GM12865 (cell line): ENCODE measurements at regions not wholly inside any gene's neighbourhood (a gene's known extent, or its start where the extent isn't known, plus 50 kb on each side); places are given as distances from the start of the nearest gene placed in this dataset.
"Not testable (repeated sequence)": the region's sequence is repeated elsewhere in the genome, so short reads cannot be mapped to it uniquely, and the experiment has no call there.

Experiments used
- DNase-seq: peaks from one replicate; pipeline ENCODE4 v3.0.0; 2010; ENCODE audit warnings: low read depth
- H3K4me3 ChIP-seq: 2 replicates; pipeline ENCODE4 v1.5.1; 2011; ENCODE audit warnings: mild to moderate bottlenecking, low read depth, low read length, control low read depth
- TF ChIP-seq, protein P1 (sequence below): IDR thresholded peaks from 2 replicates; pipeline ENCODE4 v1.5.1; 2011; ENCODE audit warnings: low read length, control low read depth, low read depth, inconsistent platforms; ENCODE audit not compliant: insufficient read depth; ENCODE audit errors: missing control alignments

DNA sequence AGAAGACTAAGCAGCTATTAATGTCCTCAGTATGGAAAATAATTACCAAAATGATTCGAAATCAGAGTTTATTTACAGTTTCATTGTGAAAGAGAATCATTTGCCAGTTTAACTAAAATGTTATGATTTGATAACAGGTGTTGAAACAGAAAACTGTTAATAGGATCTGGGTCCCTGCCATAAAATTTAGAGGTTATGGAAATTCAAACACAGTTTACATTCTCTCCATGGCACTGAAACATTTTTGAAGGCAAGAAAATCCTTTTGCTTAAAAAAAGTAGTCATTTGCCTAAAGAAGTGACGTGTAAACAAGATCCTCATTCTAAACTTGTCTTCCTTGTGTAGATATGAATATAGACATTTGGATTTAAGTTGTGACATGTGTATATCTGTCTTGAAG, 743.8 kb downstream of the SLC4A3 start:
- TF ChIP-seq, protein P1, sequence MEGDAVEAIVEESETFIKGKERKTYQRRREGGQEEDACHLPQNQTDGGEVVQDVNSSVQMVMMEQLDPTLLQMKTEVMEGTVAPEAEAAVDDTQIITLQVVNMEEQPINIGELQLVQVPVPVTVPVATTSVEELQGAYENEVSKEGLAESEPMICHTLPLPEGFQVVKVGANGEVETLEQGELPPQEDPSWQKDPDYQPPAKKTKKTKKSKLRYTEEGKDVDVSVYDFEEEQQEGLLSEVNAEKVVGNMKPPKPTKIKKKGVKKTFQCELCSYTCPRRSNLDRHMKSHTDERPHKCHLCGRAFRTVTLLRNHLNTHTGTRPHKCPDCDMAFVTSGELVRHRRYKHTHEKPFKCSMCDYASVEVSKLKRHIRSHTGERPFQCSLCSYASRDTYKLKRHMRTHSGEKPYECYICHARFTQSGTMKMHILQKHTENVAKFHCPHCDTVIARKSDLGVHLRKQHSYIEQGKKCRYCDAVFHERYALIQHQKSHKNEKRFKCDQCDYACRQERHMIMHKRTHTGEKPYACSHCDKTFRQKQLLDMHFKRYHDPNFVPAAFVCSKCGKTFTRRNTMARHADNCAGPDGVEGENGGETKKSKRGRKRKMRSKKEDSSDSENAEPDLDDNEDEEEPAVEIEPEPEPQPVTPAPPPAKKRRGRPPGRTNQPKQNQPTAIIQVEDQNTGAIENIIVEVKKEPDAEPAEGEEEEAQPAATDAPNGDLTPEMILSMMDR: no peak
- H3K4me3 ChIP-seq: no peak overlapping the region
- DNase-seq: no peak

GRCh38 chr2:220373878-220374277, 746.4 kb downstream of the SLC4A3 start:
- TF ChIP-seq, protein P1: no peak
- no peak overlapping the region for H3K4me3 ChIP-seq
- no peak for DNase-seq

DNA sequence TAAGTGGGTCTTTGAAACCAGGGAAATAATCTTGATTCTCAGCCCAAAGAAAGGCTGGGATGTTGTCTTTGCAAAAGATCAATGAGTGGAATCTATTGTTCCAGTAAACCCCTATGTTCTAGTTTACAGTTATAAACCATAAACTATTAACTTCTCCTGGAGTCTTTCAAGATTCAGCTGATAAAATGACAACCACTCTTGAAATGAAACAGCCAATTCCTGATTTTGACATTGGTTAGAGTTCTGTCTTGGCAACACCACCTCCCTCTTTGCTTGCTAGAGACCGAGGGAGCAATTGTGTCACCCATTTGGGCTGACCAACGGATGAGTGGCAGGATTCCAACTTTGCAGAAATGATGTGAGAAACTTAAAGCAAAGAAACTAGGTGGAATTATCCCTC, 746.9 kb downstream of the SLC4A3 start:
- no peak for DNase-seq
- H3K4me3 ChIP-seq: no peak overlapping the region

DNA sequence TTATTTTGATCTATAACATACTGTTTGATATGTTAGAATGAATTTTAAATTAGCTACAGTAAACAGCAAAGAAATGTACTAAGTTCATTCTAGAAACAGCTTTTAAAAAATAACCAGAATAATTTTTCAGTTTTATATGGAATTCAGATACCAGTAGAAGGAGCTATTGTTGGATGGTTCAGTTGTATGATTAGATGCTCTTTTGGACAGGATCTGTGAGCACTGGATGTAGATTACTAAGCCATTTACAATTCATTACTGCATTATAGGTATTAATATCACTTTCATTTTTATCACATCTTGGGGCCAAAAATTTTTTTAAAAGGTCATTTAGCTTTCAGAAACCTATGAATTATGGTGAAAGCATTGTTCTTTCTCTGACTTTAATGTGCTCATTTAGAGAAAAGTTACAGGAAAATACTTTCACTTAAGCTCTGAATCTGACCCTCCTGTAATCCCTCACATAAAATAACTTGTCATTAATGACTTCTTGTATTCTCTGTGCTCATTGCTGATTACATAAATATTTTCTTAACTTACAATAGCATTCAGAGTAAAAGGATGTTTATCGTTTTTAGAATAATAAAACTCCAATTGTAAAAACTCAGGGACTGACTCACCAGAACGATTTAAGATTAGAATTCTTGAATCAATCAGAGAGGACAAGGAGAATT, 750.2 kb downstream of the SLC4A3 start:
- H3K4me3 ChIP-seq: no peak overlapping the region
- DNase-seq: no peak
- TF ChIP-seq, protein P1: no peak

More for the DNA sequence above, 746.9 kb downstream of the SLC4A3 start:
- TF ChIP-seq, protein P1: no peak

GRCh38 chr2:220387758-220388157, 760.3 kb downstream of the SLC4A3 start:
- not testable (repeated sequence) for H3K4me3 ChIP-seq, DNase-seq

- TF ChIP-seq, protein P1: no peak
- H3K4me3 ChIP-seq: no peak overlapping the region
- DNase-seq: no peak
These were observed 766.3 kb downstream of the SLC4A3 start for GRCh38 chr2:220393711-220394110.

- DNase-seq: no peak
- H3K4me3 ChIP-seq: no peak overlapping the region
- TF ChIP-seq, protein P1: no peak
These were observed 767.0 kb downstream of the SLC4A3 start for GRCh38 chr2:220394433-220394832.
